RWPE2 (cell line): ENCODE measurements at regions not wholly inside any gene's neighbourhood (a gene's known extent, or its start where the extent isn't known, plus 50 kb on each side); places are given as distances from the start of the nearest gene placed in this dataset.

Experiments used
- ATAC-seq: fragments of 200-7000 bp; cut with Tn5 transposase; 3 replicates; pipeline ENCODE4 v1.9.1; 2021; ENCODE audit warnings: low read depth
- DNase-seq: peaks from one replicate; pipeline ENCODE4 v3.0.0-alpha.2; 2020; ENCODE audit warnings: low spot score
- H3K27ac ChIP-seq: fragments of 450-650 bp; 2 replicates; pipeline ENCODE4 v1.5.1; 2017; ENCODE audit warnings: mild to moderate bottlenecking; ENCODE audit not compliant: poor library complexity, severe bottlenecking
- H3K27me3 ChIP-seq: fragments of 250-450 bp; sonication (Bioruptor Pico); 2 replicates; pipeline ENCODE4 v1.5.1; 2021; ENCODE audit warnings: mild to moderate bottlenecking, moderate library complexity; ENCODE audit not compliant: insufficient read depth, poor library complexity, severe bottlenecking
- H3K36me3 ChIP-seq: fragments of 250-450 bp; sonication (Bioruptor Pico); 2 replicates; pipeline ENCODE4 v1.5.1; 2020; ENCODE audit warnings: low read depth, mild to moderate bottlenecking, moderate library complexity
- H3K4me1 ChIP-seq: fragments of 250-450 bp; sonication (Bioruptor Pico); 2 replicates; pipeline ENCODE4 v1.5.1; 2021; ENCODE audit warnings: mild to moderate bottlenecking, moderate library complexity; ENCODE audit not compliant: insufficient read depth, poor library complexity, severe bottlenecking
- H3K4me3 ChIP-seq: fragments of 250-450 bp; sonication (Bioruptor Pico); 2 replicates; pipeline ENCODE4 v1.5.1; 2021; ENCODE audit warnings: mild to moderate bottlenecking, moderate library complexity; ENCODE audit not compliant: severe bottlenecking
- H3K9me3 ChIP-seq: fragments of 250-450 bp; sonication (Bioruptor Pico); 2 replicates; pipeline ENCODE4 v1.5.1; 2021; ENCODE audit warnings: mild to moderate bottlenecking, moderate library complexity; ENCODE audit not compliant: severe bottlenecking
- CTCF ChIP-seq: fragments of 450-650 bp; IDR thresholded peaks from one replicate; pipeline ENCODE4 v1.5.1; 2017; ENCODE audit warnings: mild to moderate bottlenecking, moderate library complexity; ENCODE audit not compliant: poor library complexity, severe bottlenecking

DNA sequence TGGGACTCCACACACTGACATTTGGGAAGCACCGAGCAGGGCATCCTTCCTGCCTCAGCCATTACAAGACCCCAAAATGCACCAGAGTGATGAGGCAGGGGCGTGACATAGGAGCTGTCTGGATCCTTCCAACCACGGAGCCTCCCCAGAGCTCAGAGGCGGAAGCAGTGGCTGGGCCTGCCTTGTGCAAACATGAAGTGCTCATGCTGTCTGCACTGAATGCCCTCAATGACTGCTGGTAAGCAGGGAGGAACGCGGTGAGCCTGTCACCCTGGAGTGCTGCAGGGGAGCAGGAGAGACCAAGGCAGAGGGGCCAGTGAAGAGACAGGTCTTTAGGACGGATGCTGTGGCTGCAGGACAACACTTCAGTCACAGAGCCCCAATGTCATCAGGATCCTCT, 60.2 kb upstream of the HRH2 start:
- Histone ChIP-seq H3K9me3 (no peaks in the 10 kb centered on the region), H3K4me1 (no peaks in the 10 kb centered on the region), H3K4me3 (no peak overlapping the region), H3K27ac (no peak overlapping the region), H3K36me3 (no peaks in the 10 kb centered on the region), H3K27me3 (peaks cover 11% of the 10 kb centered on the region)
- no peak for TF ChIP-seq CTCF
- ATAC-seq = no peak; the same call in 1 of the 3 replicates
- DNase-seq = no peak

GRCh38 chr5:175598774-175599173, 59.1 kb upstream of the HRH2 start:
- ATAC-seq (no peak), DNase-seq (no peak)
- H3K36me3 ChIP-seq = no peaks in the 10 kb centered on the region

GRCh38 chr5:175599210-175599609, 58.7 kb upstream of the HRH2 start:
- no peak for ATAC-seq
- Histone ChIP-seq H3K4me3 (no peak overlapping the region), H3K36me3 (no peaks in the 10 kb centered on the region), H3K4me1 (no peaks in the 10 kb centered on the region), H3K9me3 (no peaks in the 10 kb centered on the region), H3K27ac (no peak overlapping the region), H3K27me3 (peaks cover 18% of the 10 kb centered on the region)
- DNase-seq = no peak
- no peak for TF ChIP-seq CTCF

More at GRCh38 chr5:175598774-175599173, 59.1 kb upstream of the HRH2 start:
- Histone ChIP-seq H3K27me3 (peaks cover 13% of the 10 kb centered on the region), H3K9me3 (no peaks in the 10 kb centered on the region), H3K4me3 (no peak overlapping the region), H3K27ac (no peak overlapping the region), H3K4me1 (no peaks in the 10 kb centered on the region)
- no peak for TF ChIP-seq CTCF

GRCh38 chr5:175603987-175604739, 53.7 kb upstream of the HRH2 start:
- DNase-seq = no peak
- H3K27ac ChIP-seq = no peak overlapping the region
- no peak for TF ChIP-seq CTCF
- no peaks in the 10 kb centered on the region for H3K36me3 ChIP-seq
- no peaks in the 10 kb centered on the region for H3K9me3 ChIP-seq
- no peak overlapping the region for H3K4me3 ChIP-seq
- ATAC-seq = no peak
- peaks cover 24% of the 10 kb centered on the region for H3K27me3 ChIP-seq
- H3K4me1 ChIP-seq = no peaks in the 10 kb centered on the region

- no peak overlapping the region for H3K27ac ChIP-seq
- no peaks in the 10 kb centered on the region for H3K4me1 ChIP-seq
- H3K4me3 ChIP-seq = no peak overlapping the region
- peaks cover 24% of the 10 kb centered on the region for H3K27me3 ChIP-seq
- H3K36me3 ChIP-seq = no peaks in the 10 kb centered on the region
- DNase-seq (no peak), ATAC-seq (no peak)
- no peaks in the 10 kb centered on the region for H3K9me3 ChIP-seq
- no peak for TF ChIP-seq CTCF
These were observed 51.5 kb upstream of the HRH2 start for GRCh38 chr5:175606409-175606808.
